Lower lobe of right lung (tissue), 2 donors: ENCODE measurements at regions not wholly inside any gene's neighbourhood (a gene's known extent, or its start where the extent isn't known, plus 50 kb on each side); places are given as distances from the start of the nearest gene placed in this dataset.

Source experiments
- ATAC-seq, 2 donors: fragments of 200-7000 bp; cut with Tn5 transposase; one replicate each; pipeline ENCODE4 v1.9.1; 2020 to 2022; ENCODE audit warnings: mild to moderate bottlenecking in 2 of 2, moderate library complexity in 2 of 2
- DNase-seq: peaks from one replicate; pipeline ENCODE4 v3.0.0-alpha.2; 2020
- H3K27ac ChIP-seq: fragments of 200-600 bp; one replicate; pipeline ENCODE4 v1.8.0; 2022
- H3K27me3 ChIP-seq: fragments of 200-600 bp; one replicate; pipeline ENCODE4 v1.8.0; 2022; ENCODE audit warnings: low read depth
- H3K36me3 ChIP-seq: fragments of 200-600 bp; one replicate; pipeline ENCODE4 v1.8.0; 2022; ENCODE audit warnings: mild to moderate bottlenecking
- H3K4me1 ChIP-seq: fragments of 200-600 bp; one replicate; pipeline ENCODE4 v1.8.0; 2022
- H3K4me3 ChIP-seq: fragments of 200-600 bp; one replicate; pipeline ENCODE4 v1.8.0; 2022; ENCODE audit warnings: mild to moderate bottlenecking
- H3K9me3 ChIP-seq: fragments of 200-600 bp; one replicate; pipeline ENCODE4 v1.8.0; 2022
- CTCF ChIP-seq: fragments of 200-600 bp; IDR thresholded peaks from one replicate; pipeline ENCODE4 v1.8.0; 2022; ENCODE audit warnings: antibody characterized with exemption, mild to moderate bottlenecking
- intact Hi-C: fragments of 100-400 bp; cut with DNase I; formaldehyde crosslinking; loops from one replicate; pipeline ENCODE4 v1.11.0; 2022
- donor health status: DM: no; HTN: yes; CAD: no; lungs with severe emphysema.

- TF ChIP-seq CTCF, result no peak
- Histone ChIP-seq H3K27ac (no peak overlapping the region), H3K27me3 (no peaks in the 10 kb centered on the region), H3K36me3 (no peaks in the 10 kb centered on the region), H3K4me3 (no peak overlapping the region), H3K9me3 (no peaks in the 10 kb centered on the region), H3K4me1 (no peaks in the 10 kb centered on the region)
- ATAC-seq (no peak), DNase-seq (no peak)
- intact Hi-C loops, result no loop called here
Observed at GRCh38 chr13:99628442-99628841, 127.2 kb downstream of the TM9SF2 start.

GRCh38 chr13:99626461-99627082 lies 125.3 kb downstream of the TM9SF2 start:
- H3K9me3 ChIP-seq, result no peaks in the 10 kb centered on the region
- intact Hi-C loops, result no loop called here
- no peaks in the 10 kb centered on the region for H3K27me3 ChIP-seq
- TF ChIP-seq CTCF, result no peak
- H3K36me3 ChIP-seq, result no peaks in the 10 kb centered on the region
- ATAC-seq (no peak), DNase-seq (no peak)
- no peak overlapping the region for H3K27ac ChIP-seq
- no peaks in the 10 kb centered on the region for H3K4me1 ChIP-seq
- no peak overlapping the region for H3K4me3 ChIP-seq

- no peaks in the 10 kb centered on the region for H3K9me3 ChIP-seq
- intact Hi-C loops, result no loop called here
- H3K4me1 ChIP-seq, result no peaks in the 10 kb centered on the region
- no peaks in the 10 kb centered on the region for H3K36me3 ChIP-seq
- no peaks in the 10 kb centered on the region for H3K27me3 ChIP-seq
- ATAC-seq, result no peak
- no peak for TF ChIP-seq CTCF
- H3K4me3 ChIP-seq, result no peak overlapping the region
- no peak for DNase-seq
- H3K27ac ChIP-seq, result no peak overlapping the region
Observed at GRCh38 chr13:99624936-99625540, 123.8 kb downstream of the TM9SF2 start.

GRCh38 chr13:99620806-99621205 lies 119.5 kb downstream of the TM9SF2 start:
- intact Hi-C loops, result no loop called here
- Histone ChIP-seq H3K4me3 (no peak overlapping the region), H3K4me1 (no peaks in the 10 kb centered on the region), H3K27me3 (no peaks in the 10 kb centered on the region), H3K9me3 (no peaks in the 10 kb centered on the region), H3K27ac (no peak overlapping the region), H3K36me3 (no peaks in the 10 kb centered on the region)
- ATAC-seq (no peak), DNase-seq (no peak)
- TF ChIP-seq CTCF, result no peak

GRCh38 chr13:99619207-99619606 lies 117.9 kb downstream of the TM9SF2 start:
- DNase-seq, result no peak
- H3K9me3 ChIP-seq, result no peaks in the 10 kb centered on the region
- intact Hi-C loops, result no loop called here
- no peak for TF ChIP-seq CTCF
- H3K4me1 ChIP-seq, result no peaks in the 10 kb centered on the region
- no peaks in the 10 kb centered on the region for H3K36me3 ChIP-seq
- no peak overlapping the region for H3K27ac ChIP-seq
- no peak overlapping the region for H3K4me3 ChIP-seq
- no peaks in the 10 kb centered on the region for H3K27me3 ChIP-seq
- ATAC-seq, result no peak
